Gastrocnemius medialis (tissue), 4 donors: ENCODE measurements at regions not wholly inside any gene's neighbourhood (a gene's known extent, or its start where the extent isn't known, plus 50 kb on each side); places are given as distances from the start of the nearest gene placed in this dataset.

Experiments used
- ATAC-seq, 2 donors: fragments of 150-250 bp; one replicate each; pipeline ENCODE4 v1.9.1; 2016
- DNase-seq, 2 donors: peaks; one replicate each; pipeline ENCODE4 v3.0.0-alpha.2; 2019
- H3K27ac ChIP-seq, 4 donors: fragments of 200-600 bp; sonication (generic); 1 replicate in 1 of 4; 2 replicates in 3 of 4; pipeline ENCODE4 v1.5.1; 2016 to 2018; ENCODE audit warnings: mild to moderate bottlenecking in 2 of 4, moderate library complexity in 1 of 4
- H3K27me3 ChIP-seq, 3 donors: fragments of 200-600 bp; sonication (generic) in 2 of 3; 1 replicate in 1 of 3; 2 replicates in 2 of 3; pipeline versions ENCODE4 v1.5.1 to v1.6.0; 2016 to 2019; ENCODE audit warnings: mild to moderate bottlenecking in 1 of 3, moderate library complexity in 1 of 3
- H3K36me3 ChIP-seq, 2 donors: fragments of 200-600 bp; sonication (generic) in 1 of 2; one replicate each; pipeline ENCODE4 v1.5.1; 2017 to 2018
- H3K4me1 ChIP-seq, 2 donors: fragments of 200-600 bp; sonication (generic) in 1 of 2; one replicate each; pipeline ENCODE4 v1.5.1; 2016 to 2017; ENCODE audit warnings: mild to moderate bottlenecking in 2 of 2
- H3K4me3 ChIP-seq, 4 donors: fragments of 200-600 bp; sonication (generic) in 3 of 4; 1 replicate in 1 of 4; 2 replicates in 3 of 4; pipeline ENCODE4 v1.5.1; 2016 to 2019; ENCODE audit warnings: mild to moderate bottlenecking in 2 of 4
- H3K9me3 ChIP-seq, 3 donors: fragments of 200-600 bp; sonication (generic) in 2 of 3; 1 replicate in 1 of 3; 2 replicates in 2 of 3; pipeline ENCODE4 v1.5.1; 2016 to 2019
- CTCF ChIP-seq, 5 experiments: fragments of 450-650 bp in 3 of 5; fragments of 200-600 bp in 2 of 5; sonication (generic) in 2 of 5; IDR thresholded peaks in 4 of 5; conservative IDR thresholded peaks in 1 of 5; 1 replicate in 4 of 5; 2 replicates in 1 of 5; pipeline ENCODE4 v1.5.1; 2016 to 2019; ENCODE audit warnings: antibody characterized with exemption in 5 of 5, mild to moderate bottlenecking in 3 of 5, moderate library complexity in 3 of 5
- POLR2A ChIP-seq, 2 donors: fragments of 450-650 bp; IDR thresholded peaks; one replicate each; pipeline ENCODE4 v1.6.1; 2017; ENCODE audit warnings: antibody characterized with exemption in 2 of 2, mild to moderate bottlenecking in 2 of 2, moderate library complexity in 2 of 2
- in situ Hi-C, 4 donors: fragments of 200-750 bp; cut with MboI; loops; one replicate each; pipeline versions ENCODE4 v1.15.0 to v1.8.0; 2017; ENCODE audit warnings: low sequenced_read_pairs in 4 of 4
- intact Hi-C: fragments of 100-400 bp; cut with DNase I; formaldehyde crosslinking; loops from one replicate; pipeline ENCODE4 v1.15.1; 2023; ENCODE audit warnings: low total_unique reads

DNA sequence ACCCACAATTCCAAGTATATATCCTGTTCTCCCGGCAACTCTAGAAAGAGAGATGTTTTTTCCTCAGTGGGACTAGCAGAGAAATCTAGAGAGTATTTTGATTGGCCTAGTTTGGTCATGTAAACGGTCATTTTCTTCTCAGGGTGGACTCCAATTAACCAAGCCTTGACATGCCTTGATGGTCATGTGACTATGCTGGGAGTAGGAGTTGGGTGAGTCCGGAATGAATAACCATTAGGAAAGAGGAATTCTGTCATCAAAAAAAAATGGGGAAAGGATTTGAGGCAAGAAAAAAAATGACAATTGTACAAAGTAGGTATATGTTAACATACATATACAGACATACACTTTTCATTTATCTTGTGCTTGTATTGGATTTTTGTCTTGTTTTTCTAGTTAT is 248.2 kb upstream of the CDH20 start:
- Histone ChIP-seq H3K36me3 (no peaks in the 10 kb centered on the region), H3K27ac (no peak overlapping the region), H3K4me3 (no peak overlapping the region), H3K27me3 (no peaks in the 10 kb centered on the region), H3K4me1 (no peaks in the 10 kb centered on the region), H3K9me3 (no peaks in the 10 kb centered on the region)
- DNase-seq, result no peak
- ATAC-seq, result no peak
- in situ Hi-C loops, result loop anchor here in 1 of 4 donors (25.0 kb wide), 2 partner anchors 427 to 1052 kb away; no protein-coding TSS in a partner anchor
- intact Hi-C loops, result no loop called here
- TF ChIP-seq POLR2A (IDR thresholded peaks at IDR 0.05), result no peak
- TF ChIP-seq CTCF (IDR thresholded peaks at IDR 0.05 in 4 of 5, conservative IDR thresholded peaks at IDR 0.05 in 1 of 5), result no peak

GRCh38 chr18:61085761-61086160 is 247.5 kb upstream of the CDH20 start:
- no peaks in the 10 kb centered on the region for H3K9me3 ChIP-seq
- no peak overlapping the region for H3K27ac ChIP-seq
- no peaks in the 10 kb centered on the region for H3K27me3 ChIP-seq
- no peak overlapping the region for H3K4me3 ChIP-seq
- in situ Hi-C loops (loop anchor here in 1 of 4 donors (25.0 kb wide), 2 partner anchors 427 to 1052 kb away; no protein-coding TSS in a partner anchor), intact Hi-C loops (no loop called here)
- DNase-seq (no peak), ATAC-seq (no peak)
- TF ChIP-seq CTCF (IDR thresholded peaks at IDR 0.05 in 4 of 5, conservative IDR thresholded peaks at IDR 0.05 in 1 of 5) (no peak), POLR2A (IDR thresholded peaks at IDR 0.05) (no peak)
- H3K4me1 ChIP-seq, result no peaks in the 10 kb centered on the region
- no peaks in the 10 kb centered on the region for H3K36me3 ChIP-seq

GRCh38 chr18:61086657-61087056 is 246.6 kb upstream of the CDH20 start:
- in situ Hi-C loops, result loop anchor here in 1 of 4 donors (25.0 kb wide), 2 partner anchors 426 to 1051 kb away; no protein-coding TSS in a partner anchor
- Histone ChIP-seq H3K27ac (no peak overlapping the region), H3K36me3 (no peaks in the 10 kb centered on the region), H3K4me3 (no peak overlapping the region), H3K9me3 (no peaks in the 10 kb centered on the region), H3K27me3 (no peaks in the 10 kb centered on the region), H3K4me1 (no peaks in the 10 kb centered on the region)
- no peak for ATAC-seq
- DNase-seq, result no peak
- intact Hi-C loops, result no loop called here
- TF ChIP-seq CTCF (IDR thresholded peaks at IDR 0.05 in 4 of 5, conservative IDR thresholded peaks at IDR 0.05 in 1 of 5), result no peak
- no peak for TF ChIP-seq POLR2A (IDR thresholded peaks at IDR 0.05)

GRCh38 chr18:61091379-61091778 is 241.9 kb upstream of the CDH20 start:
- no peak for TF ChIP-seq POLR2A (IDR thresholded peaks at IDR 0.05)
- no peak for TF ChIP-seq CTCF (IDR thresholded peaks at IDR 0.05 in 4 of 5, conservative IDR thresholded peaks at IDR 0.05 in 1 of 5)
- no peak overlapping the region for H3K4me3 ChIP-seq
- in situ Hi-C loops (loop anchor here in 1 of 4 donors (25.0 kb wide), 2 partner anchors 421 to 1046 kb away; no protein-coding TSS in a partner anchor), intact Hi-C loops (no loop called here)
- H3K27me3 ChIP-seq, result no peaks in the 10 kb centered on the region
- no peaks in the 10 kb centered on the region for H3K36me3 ChIP-seq
- DNase-seq, result no peak
- H3K4me1 ChIP-seq, result no peaks in the 10 kb centered on the region
- no peak for ATAC-seq
- H3K9me3 ChIP-seq, result no peaks in the 10 kb centered on the region
- no peak overlapping the region for H3K27ac ChIP-seq

GRCh38 chr18:61093965-61094364 is 239.3 kb upstream of the CDH20 start:
- TF ChIP-seq CTCF (IDR thresholded peaks at IDR 0.05 in 4 of 5, conservative IDR thresholded peaks at IDR 0.05 in 1 of 5), result no peak
- no peak for TF ChIP-seq POLR2A (IDR thresholded peaks at IDR 0.05)
- H3K4me1 ChIP-seq, result no peaks in the 10 kb centered on the region
- no peaks in the 10 kb centered on the region for H3K27me3 ChIP-seq
- no peaks in the 10 kb centered on the region for H3K9me3 ChIP-seq
- DNase-seq (no peak), ATAC-seq (no peak)
- H3K27ac ChIP-seq, result no peak overlapping the region
- in situ Hi-C loops (loop anchor here in 1 of 4 donors (25.0 kb wide), 2 partner anchors 418 to 1043 kb away; no protein-coding TSS in a partner anchor), intact Hi-C loops (no loop called here)
- H3K36me3 ChIP-seq, result no peaks in the 10 kb centered on the region
- no peak overlapping the region for H3K4me3 ChIP-seq
